ENCODE measurements at regions not wholly inside any gene's neighbourhood (a gene's known extent, or its start where the extent isn't known, plus 50 kb on each side); places are given as distances from the start of the nearest gene placed in this dataset.

DNA sequence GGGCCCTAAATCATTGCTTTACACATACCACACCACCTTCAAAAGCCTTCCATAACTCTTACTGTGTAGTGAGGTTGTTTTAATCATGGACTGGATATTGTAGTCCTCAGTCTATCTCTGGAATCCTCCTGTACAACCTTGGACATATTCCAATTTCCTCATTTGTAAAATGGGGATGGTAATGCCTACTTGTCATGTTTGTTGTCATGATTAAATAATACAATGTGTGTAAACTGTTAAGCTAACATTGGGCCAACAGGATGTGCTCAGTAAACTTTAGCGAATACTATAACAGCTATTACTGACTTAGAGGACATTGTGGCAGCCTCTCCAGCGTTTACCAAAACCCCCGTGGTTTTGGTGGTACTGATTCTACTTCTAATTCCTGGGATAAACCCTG is 74.7 kb upstream of the PTPRM start:
- no peak for DNase-seq

DNA sequence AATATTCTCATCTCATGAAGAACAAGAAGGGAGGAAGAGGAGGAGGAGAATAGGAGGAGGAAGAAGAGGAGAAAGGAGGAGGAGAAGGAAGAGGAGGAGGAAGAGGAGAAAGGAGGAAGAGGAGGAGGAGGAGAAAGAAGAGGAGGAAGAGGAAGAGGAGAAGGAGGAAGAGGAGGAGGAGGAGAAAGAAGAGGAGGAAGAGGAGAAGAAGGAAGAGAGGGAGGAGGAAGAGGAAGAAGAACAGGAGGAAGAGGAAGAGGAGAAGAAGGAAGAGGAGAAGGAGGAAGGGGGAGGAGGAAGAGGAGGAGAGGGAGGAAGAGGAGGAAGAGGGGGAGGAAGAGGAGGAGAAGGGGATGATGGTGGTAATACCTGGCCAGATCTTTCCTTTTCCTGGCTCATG is 70.0 kb upstream of the PTPRM start:
- DNase-seq = no peak

DNA sequence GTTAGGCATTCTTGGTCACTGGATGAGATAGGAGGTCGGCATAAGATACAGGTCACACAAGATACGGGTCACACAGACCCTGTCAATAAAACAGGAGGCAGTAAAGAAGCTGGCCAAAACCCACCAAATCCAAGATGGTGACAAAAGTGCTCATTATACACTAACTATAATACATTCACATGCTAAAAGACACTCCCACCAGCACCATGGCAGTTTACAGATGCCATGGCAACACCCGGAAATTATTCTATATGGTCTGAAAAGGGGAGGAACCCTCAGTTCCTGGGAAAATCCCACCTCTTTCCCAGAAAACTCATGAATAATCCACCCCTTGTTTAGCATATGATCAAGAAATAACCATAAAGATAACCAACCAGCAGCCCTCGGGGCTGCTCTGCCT is 56.0 kb upstream of the PTPRM start:
- DNase-seq = no peak

DNA sequence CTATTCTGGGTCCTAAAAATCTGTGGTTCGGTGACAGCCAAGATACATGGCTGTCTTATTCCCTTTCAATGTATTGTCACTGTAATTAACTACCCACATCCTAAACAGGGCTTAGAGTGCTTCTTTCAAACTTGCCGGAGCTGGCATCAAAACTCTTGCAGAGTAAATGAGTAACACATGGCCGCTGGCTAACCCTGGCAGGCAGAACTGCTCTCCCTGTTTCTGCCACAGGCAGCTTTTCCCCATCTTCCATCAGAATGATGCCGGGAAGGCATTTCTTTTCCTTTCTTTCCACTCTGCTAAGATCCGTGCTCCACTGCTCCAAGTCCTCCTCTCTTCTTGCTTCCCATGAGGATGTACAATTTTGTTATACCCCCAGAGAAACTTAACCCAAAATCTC is 54.8 kb upstream of the PTPRM start:
- no peak for DNase-seq

DNA sequence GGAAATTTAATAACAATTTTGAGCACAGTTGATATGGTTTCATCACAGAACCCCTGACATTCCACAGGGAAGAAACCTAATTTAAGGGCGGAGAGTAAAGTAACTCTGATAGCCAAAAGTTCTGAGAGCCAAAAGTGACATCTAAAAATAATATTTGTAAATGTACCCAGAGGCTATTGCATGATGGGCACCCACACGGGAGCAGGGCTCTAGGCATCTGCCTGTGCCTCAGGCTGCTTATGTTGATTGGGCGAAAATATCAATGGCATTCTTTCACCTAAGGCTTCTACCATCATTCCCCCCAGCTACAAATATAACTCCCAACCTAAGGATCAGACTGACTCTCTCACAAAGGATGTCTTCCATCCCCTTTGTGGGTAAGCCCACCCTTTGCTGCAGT is 54.1 kb upstream of the PTPRM start:
- DNase-seq = no peak

DNA sequence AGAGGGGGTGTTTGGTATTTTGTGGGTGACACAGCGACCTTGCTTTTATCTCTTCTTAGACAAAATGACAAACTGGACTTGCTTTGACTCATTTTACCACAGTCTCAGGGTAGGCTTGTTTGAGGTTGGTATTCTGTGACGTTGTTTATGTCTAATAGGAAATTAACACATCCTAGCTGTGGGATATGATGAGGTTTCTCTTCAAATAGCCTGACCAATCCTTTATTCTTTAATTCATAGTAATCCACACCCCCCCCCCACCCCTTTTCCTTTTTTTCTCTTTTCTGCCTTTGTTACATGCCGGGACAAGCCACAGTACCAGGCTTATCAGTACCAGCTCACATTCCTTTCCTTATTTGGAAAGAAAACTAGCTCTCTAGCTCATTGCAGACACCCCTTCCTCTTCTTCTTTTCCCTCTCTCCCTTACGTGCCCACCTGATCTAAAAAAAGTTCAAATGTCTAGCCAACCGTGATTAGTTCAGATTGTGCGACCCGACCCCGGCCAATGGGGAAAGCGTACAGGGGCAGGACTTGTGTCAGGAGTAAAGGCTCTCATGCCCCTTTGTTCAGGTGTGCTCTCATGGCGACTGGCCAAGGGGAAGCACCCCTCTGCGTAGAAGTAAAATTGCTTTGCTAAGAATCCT is 52.2 kb upstream of the PTPRM start:
- DNase-seq = no peak

DNA sequence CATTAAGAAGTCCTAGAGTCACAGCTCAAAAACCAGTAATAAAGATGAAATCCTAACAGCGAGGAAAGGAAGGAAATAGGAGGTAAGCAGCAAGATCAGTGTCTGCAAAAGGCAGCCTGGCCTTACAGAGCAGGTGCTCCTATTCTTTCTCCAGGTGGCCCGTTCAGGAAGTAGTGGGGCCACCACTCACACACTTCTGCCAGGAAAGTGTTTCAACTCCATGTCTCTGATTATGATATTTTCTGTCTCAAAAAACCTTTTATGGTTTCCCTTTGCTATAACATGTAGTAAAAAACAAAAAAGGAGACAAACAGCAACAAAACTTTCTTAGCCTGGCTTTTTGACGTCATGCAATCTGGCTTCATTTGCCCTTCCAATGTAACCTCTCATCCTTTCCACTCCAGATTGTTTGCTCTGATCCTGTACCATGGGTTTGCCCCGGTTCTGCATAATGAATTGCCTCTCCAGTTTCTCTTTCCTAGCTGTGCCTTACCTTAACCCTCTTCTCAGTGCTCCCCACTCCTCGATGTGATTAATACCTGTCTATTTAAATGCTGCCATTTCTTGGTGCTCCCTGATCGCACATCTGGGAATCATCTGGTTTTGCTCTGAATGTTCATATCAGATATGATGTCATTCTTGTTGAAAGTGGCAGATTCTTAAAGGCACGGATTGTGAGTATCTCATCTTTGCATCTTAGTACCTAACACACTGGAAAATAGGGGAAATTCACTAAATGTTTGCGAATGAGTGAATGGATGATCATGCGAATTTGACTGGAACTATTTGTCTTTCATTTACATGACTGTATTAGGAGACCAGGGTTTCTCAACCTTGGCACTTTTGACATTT is 50.6 kb upstream of the PTPRM start:
- DNase-seq = no peak

Measured in amniotic stem cell (primary cell).